HCT116 (cell line): ENCODE measurements at regions not wholly inside any gene's neighbourhood (a gene's known extent, or its start where the extent isn't known, plus 50 kb on each side); places are given as distances from the start of the nearest gene placed in this dataset.

Source experiments
- ATAC-seq: fragments of 200-7000 bp; cut with Tn5 transposase; 2 replicates; pipeline ENCODE4 v1.9.1; 2020; ENCODE audit warnings: mild to moderate bottlenecking, moderate library complexity
- BruUV-seq: library from RNA; stranded (reverse); fragments of 400-500 nt; replicated peaks from 2 replicates; lab custom pipeline; 2021; lab: Mats Ljungman, UMichigan
- CTCF ChIA-PET: fragments of 300-600 bp; sonication (Branson Sonifier 250); formaldehyde crosslinking; loops from one replicate; lab custom pipeline; 2021; ENCODE audit warnings: antibody characterized with exemption; lab: Charles Lee
- POLR2A ChIA-PET: fragments of 300-600, 350-600 bp; sonication (Branson Sonifier 250); formaldehyde crosslinking; loops from one replicate; lab custom pipeline; 2021; ENCODE audit warnings: antibody characterized with exemption; lab: Charles Lee
- RAD21 ChIA-PET, 2 experiments: fragments of 300-600 bp; sonication (Branson Sonifier 250); formaldehyde crosslinking; loops; one replicate each; lab custom pipeline; 2023; ENCODE audit warnings: low total read pairs in 2 of 2; ENCODE audit not compliant: uncharacterized antibody in 2 of 2, unreplicated experiment in 2 of 2, low non-redundant PET in 1 of 2; lab: Charles Lee
- DNase-seq: peaks from one replicate; pipeline ENCODE4 v3.0.0-alpha.2; 2010; ENCODE audit warnings: low read depth, low spot score
- H2AFZ ChIP-seq: fragments of 200-600 bp; shearing (Covaris generic), sonication (generic); 2 replicates; pipeline ENCODE4 v1.6.1; 2017; ENCODE audit warnings: low read depth, mixed run types, mixed read lengths, antibody characterized with exemption, low read length; ENCODE audit not compliant: poor library complexity, severe bottlenecking
- H3K27ac ChIP-seq: 2 replicates; pipeline ENCODE4 v1.5.1; 2012; ENCODE audit warnings: low read depth, low read length
- H3K27me3 ChIP-seq: fragments of 200-600 bp; sonication (generic); 2 replicates; pipeline ENCODE4 v1.6.1; 2016; ENCODE audit warnings: mixed run types, low read length, mixed read lengths; ENCODE audit not compliant: insufficient read depth
- H3K36me3 ChIP-seq, 2 experiments: fragments of 200-500 bp in 1 of 2; fragments of 200-600 bp in 1 of 2; sonication (Bioruptor generic) in 1 of 2; sonication (generic) in 1 of 2; 2 replicates each; pipeline versions ENCODE4 v1.5.1 to v1.6.1; 2014 to 2016; ENCODE audit warnings: low read length in 2 of 2, inconsistent platforms in 1 of 2, mixed read lengths in 1 of 2, mixed run types in 1 of 2; ENCODE audit not compliant: insufficient read depth in 2 of 2, control insufficient read depth in 1 of 2
- H3K4me1 ChIP-seq, 2 experiments: fragments of 200-600 bp in 1 of 2; sonication (generic) in 1 of 2; 2 replicates each; pipeline versions ENCODE4 v1.5.1 to v1.6.1; 2012 to 2017; ENCODE audit warnings: low read length in 2 of 2, inconsistent platforms in 1 of 2, mild to moderate bottlenecking in 1 of 2, mixed read lengths in 1 of 2, mixed run types in 1 of 2, moderate library complexity in 1 of 2; ENCODE audit not compliant: insufficient read depth in 2 of 2, control insufficient read depth in 1 of 2
- H3K4me2 ChIP-seq: fragments of 200-600 bp; sonication (generic); 2 replicates; pipeline ENCODE4 v1.6.1; 2017; ENCODE audit warnings: mixed run types, low read length, mixed read lengths
- H3K4me3 ChIP-seq, 2 experiments: fragments of 200-600 bp in 1 of 2; sonication (generic) in 1 of 2; replicated peaks in 1 of 2; 2 replicates each; pipeline ENCODE4 v1.5.1; 2011 to 2016; ENCODE audit warnings: low read length in 2 of 2, control low read depth in 1 of 2, low read depth in 1 of 2, mild to moderate bottlenecking in 1 of 2, mixed read lengths in 1 of 2, mixed run types in 1 of 2
- H3K79me2 ChIP-seq: fragments of 200-600 bp; sonication (generic); 2 replicates; pipeline ENCODE4 v1.6.1; 2017; ENCODE audit warnings: mild to moderate bottlenecking, mixed run types, low read length, moderate library complexity, mixed read lengths; ENCODE audit not compliant: insufficient read depth
- H3K9ac ChIP-seq: fragments of 200-600 bp; sonication (generic); 2 replicates; pipeline ENCODE4 v1.6.1; 2016; ENCODE audit warnings: low read length, mixed read lengths
- H3K9me2 ChIP-seq: fragments of 200-600 bp; sonication (generic), shearing (Covaris generic); 2 replicates; pipeline ENCODE4 v1.6.1; 2017; ENCODE audit warnings: mixed run types, mild to moderate bottlenecking, moderate library complexity; ENCODE audit not compliant: insufficient read depth
- H3K9me3 ChIP-seq, 2 experiments: fragments of 200-500 bp in 1 of 2; fragments of 200-600 bp in 1 of 2; sonication (Bioruptor generic) in 1 of 2; sonication (generic) in 1 of 2; 2 replicates each; pipeline ENCODE4 v1.6.1; 2014 to 2017; ENCODE audit warnings: low read length in 2 of 2, mixed read lengths in 2 of 2, inconsistent platforms in 1 of 2, low read depth in 1 of 2, mild to moderate bottlenecking in 1 of 2, mixed run types in 1 of 2, moderate library complexity in 1 of 2; ENCODE audit not compliant: control insufficient read depth in 1 of 2, insufficient read depth in 1 of 2
- H4K20me1 ChIP-seq: fragments of 200-600 bp; sonication (generic), shearing (Covaris generic); 2 replicates; pipeline ENCODE4 v1.6.1; 2017; ENCODE audit warnings: mixed run types, mild to moderate bottlenecking, moderate library complexity; ENCODE audit not compliant: insufficient read depth
- ATF3 ChIP-seq: IDR thresholded peaks from 2 replicates; pipeline ENCODE4 v1.6.1; 2012
- CTCF ChIP-seq, 3 experiments: fragments of 200-600 bp in 1 of 3; sonication (generic) in 1 of 3; IDR thresholded peaks in 2 of 3; conservative IDR thresholded peaks in 1 of 3; 2 replicates each; pipeline ENCODE4 v1.5.1; 2012 to 2017; ENCODE audit warnings: low read depth in 2 of 3, low read length in 2 of 3, antibody characterized with exemption in 1 of 3, borderline replicate concordance in 1 of 3, control low read depth in 1 of 3, mild to moderate bottlenecking in 1 of 3, mixed read lengths in 1 of 3, mixed run types in 1 of 3, moderate library complexity in 1 of 3; ENCODE audit not compliant: insufficient read depth in 1 of 3
- EGR1 ChIP-seq: IDR thresholded peaks from 2 replicates; pipeline ENCODE4 v1.6.1; 2012; ENCODE audit warnings: low read depth
- ELF1 ChIP-seq: IDR thresholded peaks from 2 replicates; pipeline ENCODE4 v1.6.1; 2012; ENCODE audit warnings: low read depth, borderline replicate concordance
- FOSL1 ChIP-seq: IDR thresholded peaks from 2 replicates; pipeline ENCODE4 v1.6.1; 2012; ENCODE audit warnings: low read depth
- JUND ChIP-seq: IDR thresholded peaks from 2 replicates; pipeline ENCODE4 v1.6.1; 2012
- ZBTB33 ChIP-seq: IDR thresholded peaks from 2 replicates; pipeline ENCODE4 v1.6.1; 2011; ENCODE audit warnings: mild to moderate bottlenecking, low read length, moderate library complexity; ENCODE audit not compliant: insufficient replicate concordance; ENCODE audit errors: extremely low read depth
- ZFX ChIP-seq: fragments of 450-650 bp; IDR thresholded peaks from 2 replicates; pipeline ENCODE4 v1.6.1; 2017
- ZNF274 ChIP-seq: fragments of 200-500 bp; sonication (Bioruptor generic); IDR thresholded peaks from 2 replicates; pipeline ENCODE4 v1.6.1; 2014; ENCODE audit warnings: mild to moderate bottlenecking, low read depth, low read length, inconsistent platforms
- intact Hi-C: fragments of 100-400 bp; cut with micrococcal nuclease; formaldehyde crosslinking; loops from 2 replicates; pipeline ENCODE4 v1.10.0; 2022

GRCh38 chr5:24102010-24102409, 542.8 kb downstream of the CDH10 start:
- Histone ChIP-seq H4K20me1 (no peaks in the 10 kb centered on the region), H3K36me3 (no peaks in the 10 kb centered on the region), H3K4me1 (no peaks in the 10 kb centered on the region), H3K4me3 (no peak overlapping the region), H3K27me3 (no peaks in the 10 kb centered on the region), H3K4me2 (no peak overlapping the region), H3K9ac (no peak overlapping the region), H3K9me3 (peaks cover 9 to 35% of the 10 kb centered on the region in 2 experiments; a peak in 3 of 4 replicates), H3K9me2 (no peaks in the 10 kb centered on the region), H3K27ac (no peak overlapping the region), H2AFZ (no peak overlapping the region), H3K79me2 (no peaks in the 10 kb centered on the region)
- DNase-seq = no peak
- intact Hi-C loops = no loop called here
- ChIA-PET CTCF (no interaction called here), POLR2A (no interaction called here), RAD21 (no interaction called here)
- no TSS peak for BruUV-seq
- TF ChIP-seq ZFX (no peak), CTCF (IDR thresholded peaks at IDR 0.05 in 2 of 3, conservative IDR thresholded peaks at IDR 0.05 in 1 of 3; ENCODE audit: borderline replicate concordance in 1 of 3, insufficient read depth in 1 of 3, low read depth in 2 of 3, low read length in 2 of 3) (no peak)
- no peak for ATAC-seq

GRCh38 chr5:24103451-24104023, 541.2 kb downstream of the CDH10 start:
- Histone ChIP-seq H3K9me3 (peaks cover 5 to 29% of the 10 kb centered on the region in 2 experiments; a peak in 3 of 4 replicates), H3K36me3 (no peaks in the 10 kb centered on the region), H3K9me2 (no peaks in the 10 kb centered on the region), H3K27me3 (no peaks in the 10 kb centered on the region), H2AFZ (no peak overlapping the region), H3K9ac (no peak overlapping the region), H3K4me1 (no peaks in the 10 kb centered on the region), H3K4me3 (no peak overlapping the region), H3K4me2 (no peak overlapping the region), H3K79me2 (no peaks in the 10 kb centered on the region), H3K27ac (no peak overlapping the region), H4K20me1 (no peaks in the 10 kb centered on the region)
- ATAC-seq (no peak), DNase-seq (no peak)
- CTCF ChIA-PET = no interaction called here
- intact Hi-C loops = no loop called here
- no TSS peak for BruUV-seq
- RAD21 ChIA-PET = no interaction called here
- no peak for TF ChIP-seq ATF3
- no peak for TF ChIP-seq CTCF (IDR thresholded peaks at IDR 0.05 in 2 of 3, conservative IDR thresholded peaks at IDR 0.05 in 1 of 3; ENCODE audit: borderline replicate concordance in 1 of 3, insufficient read depth in 1 of 3, low read depth in 2 of 3, low read length in 2 of 3)
- TF ChIP-seq ELF1 = no peak
- no peak for TF ChIP-seq FOSL1
- TF ChIP-seq ZNF274 = no peak
- TF ChIP-seq ZBTB33 = no peak
- TF ChIP-seq JUND = no peak
- no peak for TF ChIP-seq EGR1
- POLR2A ChIA-PET = no interaction called here
